D721Med (cell line): ENCODE measurements at regions not wholly inside any gene's neighbourhood (a gene's known extent, or its start where the extent isn't known, plus 50 kb on each side); places are given as distances from the start of the nearest gene placed in this dataset.

ENCODE experiments used
- DNase-seq: peaks from one replicate; pipeline ENCODE4 v3.0.0; 2011; ENCODE audit warnings: low spot score; ENCODE audit not compliant: insufficient read length
- FAIRE-seq: peaks from 2 replicates; lab custom pipeline; 2011; peaks lifted over from hg19 to GRCh38; lab: Jason Lieb, UNC
- CTCF ChIP-seq: IDR thresholded peaks from 2 replicates; pipeline ENCODE4 v1.5.1; 2012; ENCODE audit warnings: mild to moderate bottlenecking, control low read depth; ENCODE audit not compliant: insufficient read depth; ENCODE audit errors: missing control alignments

- no peak for DNase-seq
- no peak for TF ChIP-seq CTCF
- no peak for FAIRE-seq
Observed at GRCh38 chr7:94813917-94814316, 93.5 kb upstream of the PPP1R9A start.

GRCh38 chr7:94823947-94824346, 83.4 kb upstream of the PPP1R9A start:
- DNase-seq (no peak), FAIRE-seq (no peak)
- no peak for TF ChIP-seq CTCF

GRCh38 chr7:94829987-94830386, 77.4 kb upstream of the PPP1R9A start:
- FAIRE-seq (no peak), DNase-seq (no peak)
- no peak for TF ChIP-seq CTCF

- TF ChIP-seq CTCF: no peak
- FAIRE-seq (no peak), DNase-seq (no peak)
Observed at GRCh38 chr7:94832051-94832450, 75.3 kb upstream of the PPP1R9A start.

- no peak for TF ChIP-seq CTCF
- DNase-seq (no peak), FAIRE-seq (no peak)
Observed at GRCh38 chr7:94834359-94834758, 73.0 kb upstream of the PPP1R9A start.

- TF ChIP-seq CTCF: no peak
- FAIRE-seq (no peak), DNase-seq (no peak)
Observed at GRCh38 chr7:94838717-94839116, 68.7 kb upstream of the PPP1R9A start.

- no peak for FAIRE-seq
- TF ChIP-seq CTCF: no peak
- DNase-seq: no peak
Observed at GRCh38 chr7:94843553-94843952, 63.8 kb upstream of the PPP1R9A start.
